ENCODE measurements at regions not wholly inside any gene's neighbourhood (a gene's known extent, or its start where the extent isn't known, plus 50 kb on each side); places are given as distances from the start of the nearest gene placed in this dataset.

- Histone ChIP-seq H2AFZ (ENCODE audit: low read depth, low read length, severe bottlenecking) (no peak overlapping the region), H3K4me3 (ENCODE audit: insufficient read depth, low read length, poor library complexity, severe bottlenecking) (no peak overlapping the region), H3K27me3 (ENCODE audit: low read length) (0 out of 2 replicates have a peak, but pooled peaks cover 3% of the 10 kb centered on the region), H3K4me2 (ENCODE audit: low read depth, low read length, poor library complexity, severe bottlenecking) (no peak overlapping the region), H3K79me2 (ENCODE audit: insufficient read depth, low read length) (no peaks in the 10 kb centered on the region), H3K36me3 (ENCODE audit: low read length) (no peaks in the 10 kb centered on the region), H3K27ac (ENCODE audit: low read depth, low read length) (no peak overlapping the region), H3K9me2 (replicated peaks; ENCODE audit: insufficient read depth, low read length) (no peaks in the 10 kb centered on the region), H3F3A (ENCODE audit: insufficient read depth) (no peaks in the 10 kb centered on the region), H4K20me1 (ENCODE audit: low read depth, low read length) (no peaks in the 10 kb centered on the region), H3K9ac (ENCODE audit: low read length) (no peak overlapping the region), H3K9me3 (ENCODE audit: insufficient read depth, low read length) (no peaks in the 10 kb centered on the region)
- TF ChIP-seq CTCF (IDR thresholded peaks at IDR 0.05; ENCODE audit: insufficient read depth, low read length, poor library complexity, severe bottlenecking) = no peak
These were observed 55.0 kb upstream of the AGR3 start for GRCh38 chr7:16936626-16937422.

DNA sequence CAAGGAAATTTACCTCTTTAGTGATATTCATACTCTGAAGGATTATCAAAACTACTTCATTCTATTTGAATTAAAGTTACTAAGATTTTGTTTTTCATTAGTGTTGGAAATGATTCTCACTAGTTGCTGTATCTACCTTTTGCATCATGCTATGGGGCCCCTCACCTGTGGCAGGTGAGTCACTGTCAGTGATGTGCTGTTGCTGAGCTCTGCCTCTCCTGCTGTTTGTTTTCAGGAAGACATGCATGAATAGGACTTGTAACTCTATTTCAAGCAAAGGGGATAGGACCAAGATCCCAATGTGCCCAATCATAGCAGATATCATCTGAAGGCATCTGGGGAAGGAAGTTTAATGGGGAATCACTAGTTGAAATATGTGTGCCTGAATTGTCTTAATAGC lies 57.4 kb upstream of the AGR3 start:
- no peak overlapping the region for H3K4me3 ChIP-seq (ENCODE audit: insufficient read depth, low read length, poor library complexity, severe bottlenecking)
- no peaks in the 10 kb centered on the region for H3K79me2 ChIP-seq (ENCODE audit: insufficient read depth, low read length)
- no peak overlapping the region for H3K9ac ChIP-seq (ENCODE audit: low read length)
- no peaks in the 10 kb centered on the region for H3F3A ChIP-seq (ENCODE audit: insufficient read depth)
- no peaks in the 10 kb centered on the region for H4K20me1 ChIP-seq (ENCODE audit: low read depth, low read length)
- H3K27me3 ChIP-seq (ENCODE audit: low read length) = 0 out of 2 replicates have a peak, but pooled peaks cover 3% of the 10 kb centered on the region
- no peaks in the 10 kb centered on the region for H3K9me3 ChIP-seq (ENCODE audit: insufficient read depth, low read length)
- no peak overlapping the region for H3K4me2 ChIP-seq (ENCODE audit: low read depth, low read length, poor library complexity, severe bottlenecking)
- H3K9me2 ChIP-seq (replicated peaks; ENCODE audit: insufficient read depth, low read length) = no peaks in the 10 kb centered on the region
- no peaks in the 10 kb centered on the region for H3K36me3 ChIP-seq (ENCODE audit: low read length)
- no peak overlapping the region for H2AFZ ChIP-seq (ENCODE audit: low read depth, low read length, severe bottlenecking)
- TF ChIP-seq CTCF (IDR thresholded peaks at IDR 0.05; ENCODE audit: insufficient read depth, low read length, poor library complexity, severe bottlenecking) (no peak), EZH2phosphoT487 (conservative IDR thresholded peaks at IDR 0.05; ENCODE audit: low read length) (no peak)
- no peak overlapping the region for H3K27ac ChIP-seq (ENCODE audit: low read depth, low read length)

GRCh38 chr7:16940776-16941175 lies 59.0 kb upstream of the AGR3 start:
- Histone ChIP-seq H3K27ac (ENCODE audit: low read depth, low read length) (no peak overlapping the region), H3K4me3 (ENCODE audit: insufficient read depth, low read length, poor library complexity, severe bottlenecking) (no peak overlapping the region), H3K79me2 (ENCODE audit: insufficient read depth, low read length) (no peaks in the 10 kb centered on the region), H3K9ac (ENCODE audit: low read length) (no peak overlapping the region), H3F3A (ENCODE audit: insufficient read depth) (no peaks in the 10 kb centered on the region), H3K36me3 (ENCODE audit: low read length) (no peaks in the 10 kb centered on the region), H3K4me2 (ENCODE audit: low read depth, low read length, poor library complexity, severe bottlenecking) (no peak overlapping the region), H2AFZ (ENCODE audit: low read depth, low read length, severe bottlenecking) (no peak overlapping the region), H3K9me3 (ENCODE audit: insufficient read depth, low read length) (peaks cover 3% of the 10 kb centered on the region; the same call in 1 of the 2 replicates), H3K9me2 (replicated peaks; ENCODE audit: insufficient read depth, low read length) (no peaks in the 10 kb centered on the region), H4K20me1 (ENCODE audit: low read depth, low read length) (no peaks in the 10 kb centered on the region), H3K27me3 (ENCODE audit: low read length) (0 out of 2 replicates have a peak, but pooled peaks cover 3% of the 10 kb centered on the region)
- TF ChIP-seq EZH2phosphoT487 (conservative IDR thresholded peaks at IDR 0.05; ENCODE audit: low read length) = no peak
- no peak for TF ChIP-seq CTCF (IDR thresholded peaks at IDR 0.05; ENCODE audit: insufficient read depth, low read length, poor library complexity, severe bottlenecking)
